ENCODE measurements at regions not wholly inside any gene's neighbourhood (a gene's known extent, or its start where the extent isn't known, plus 50 kb on each side); places are given as distances from the start of the nearest gene placed in this dataset.

- no peak for DNase-seq (ENCODE audit: low spot score)
- no peaks in the 10 kb centered on the region for H3K27me3 ChIP-seq (replicated peaks; ENCODE audit: insufficient read depth)
- H3K9me3 ChIP-seq, result no peaks in the 10 kb centered on the region
- TF ChIP-seq CTCF (IDR thresholded peaks at IDR 0.05) (no peak), POLR2AphosphoS5 (IDR thresholded peaks at IDR 0.05) (no peak), POLR2A (IDR thresholded peaks at IDR 0.05) (no peak)
- intact Hi-C loops (cut with DNase I), result no loop called here
- no peaks in the 10 kb centered on the region for H3K36me3 ChIP-seq
- H3K27ac ChIP-seq, result no peak overlapping the region
- H3K4me3 ChIP-seq, result no peak overlapping the region
- no peaks in the 10 kb centered on the region for H3K4me1 ChIP-seq (replicated peaks)
- 80% methylated on average over 3 of the region's 3 CpGs for WGBS
These were observed 315.6 kb upstream of the PTCHD4 start for GRCh38 chr6:48426636-48427035.

- Histone ChIP-seq H3K36me3 (no peaks in the 10 kb centered on the region), H3K27ac (no peak overlapping the region), H3K9me3 (no peaks in the 10 kb centered on the region), H3K4me3 (no peak overlapping the region), H3K27me3 (replicated peaks; ENCODE audit: insufficient read depth) (no peaks in the 10 kb centered on the region), H3K4me1 (replicated peaks) (no peaks in the 10 kb centered on the region)
- WGBS, result 75% methylated on average over 1 of the region's 1 CpG
- TF ChIP-seq POLR2AphosphoS5 (IDR thresholded peaks at IDR 0.05) (no peak), POLR2A (IDR thresholded peaks at IDR 0.05) (no peak), CTCF (IDR thresholded peaks at IDR 0.05) (no peak)
- DNase-seq (ENCODE audit: low spot score), result no peak
- intact Hi-C loops (cut with DNase I), result no loop called here
These were observed 312.8 kb upstream of the PTCHD4 start for GRCh38 chr6:48423640-48424365.

GRCh38 chr6:48419992-48420391 lies 309.0 kb upstream of the PTCHD4 start:
- H3K27me3 ChIP-seq (replicated peaks; ENCODE audit: insufficient read depth), result no peaks in the 10 kb centered on the region
- 31% methylated on average over 1 of the region's 1 CpG for WGBS
- H3K36me3 ChIP-seq, result no peaks in the 10 kb centered on the region
- H3K4me3 ChIP-seq, result no peak overlapping the region
- TF ChIP-seq CTCF (IDR thresholded peaks at IDR 0.05) (no peak), POLR2A (IDR thresholded peaks at IDR 0.05) (no peak), POLR2AphosphoS5 (IDR thresholded peaks at IDR 0.05) (no peak)
- no peaks in the 10 kb centered on the region for H3K9me3 ChIP-seq
- intact Hi-C loops (cut with DNase I), result no loop called here
- no peaks in the 10 kb centered on the region for H3K4me1 ChIP-seq (replicated peaks)
- no peak for DNase-seq (ENCODE audit: low spot score)
- no peak overlapping the region for H3K27ac ChIP-seq

- H3K27ac ChIP-seq, result no peak overlapping the region
- WGBS, result 66% methylated on average over 4 of the region's 4 CpGs
- intact Hi-C loops (cut with DNase I), result no loop called here
- H3K27me3 ChIP-seq (replicated peaks; ENCODE audit: insufficient read depth), result no peaks in the 10 kb centered on the region
- no peak for DNase-seq (ENCODE audit: low spot score)
- H3K9me3 ChIP-seq, result no peaks in the 10 kb centered on the region
- no peaks in the 10 kb centered on the region for H3K4me1 ChIP-seq (replicated peaks)
- H3K36me3 ChIP-seq, result no peaks in the 10 kb centered on the region
- H3K4me3 ChIP-seq, result no peak overlapping the region
- no peak for TF ChIP-seq POLR2A (IDR thresholded peaks at IDR 0.05)
- TF ChIP-seq CTCF (IDR thresholded peaks at IDR 0.05), result no peak
- no peak for TF ChIP-seq POLR2AphosphoS5 (IDR thresholded peaks at IDR 0.05)
These were observed 306.9 kb upstream of the PTCHD4 start for GRCh38 chr6:48417927-48418326.

- 84% methylated on average over 2 of the region's 2 CpGs for WGBS
- intact Hi-C loops (cut with DNase I), result no loop called here
These were observed 301.7 kb upstream of the PTCHD4 start for GRCh38 chr6:48412656-48413055.

More at GRCh38 chr6:48412656-48413055, 301.7 kb upstream of the PTCHD4 start:
- Histone ChIP-seq H3K4me1 (replicated peaks) (no peaks in the 10 kb centered on the region), H3K27ac (no peak overlapping the region), H3K9me3 (no peaks in the 10 kb centered on the region), H3K36me3 (no peaks in the 10 kb centered on the region), H3K4me3 (no peak overlapping the region), H3K27me3 (replicated peaks; ENCODE audit: insufficient read depth) (no peaks in the 10 kb centered on the region)
- TF ChIP-seq CTCF (IDR thresholded peaks at IDR 0.05) (no peak), POLR2AphosphoS5 (IDR thresholded peaks at IDR 0.05) (no peak), POLR2A (IDR thresholded peaks at IDR 0.05) (no peak)
- DNase-seq (ENCODE audit: low spot score), result no peak

Measured in prostate gland (tissue), 2 donors.